Pancreas (tissue), 10 donors: ENCODE measurements at regions not wholly inside any gene's neighbourhood (a gene's known extent, or its start where the extent isn't known, plus 50 kb on each side); places are given as distances from the start of the nearest gene placed in this dataset.

Experiments used
- ATAC-seq, 4 donors: fragments of 200-7000 bp; cut with Tn5 transposase; one replicate each; pipeline versions ENCODE4 v1.8.0 to v1.9.1; 2020; ENCODE audit warnings: mild to moderate bottlenecking in 4 of 4, moderate library complexity in 4 of 4
- DNase-seq, 6 donors: peaks; one replicate each; pipeline ENCODE4 v3.0.0-alpha.2; 2020
- FAIRE-seq: peaks from 2 replicates; lab custom pipeline; 2012; peaks lifted over from hg19 to GRCh38; lab: Jason Lieb, UNC
- H3K27ac ChIP-seq, 4 donors: fragments of 200-600 bp; sonication (generic); 1 replicate in 3 of 4; 2 replicates in 1 of 4; pipeline versions ENCODE4 v1.5.0 to v1.8.0; 2020
- H3K27me3 ChIP-seq, 4 donors: fragments of 200-600 bp; one replicate each; pipeline ENCODE4 v1.8.0; 2021
- H3K36me3 ChIP-seq, 3 donors: fragments of 200-600 bp; sonication (generic) in 1 of 3; one replicate each; pipeline versions ENCODE4 v1.5.0 to v1.8.0; 2020 to 2021
- H3K4me1 ChIP-seq, 3 donors: fragments of 200-600 bp; one replicate each; pipeline ENCODE4 v1.8.0; 2021
- H3K4me3 ChIP-seq, 4 donors: fragments of 200-600 bp; sonication (generic) in 2 of 4; one replicate each; pipeline versions ENCODE4 v1.5.0 to v1.8.0; 2020 to 2021
- H3K9me3 ChIP-seq, 4 donors: fragments of 200-600 bp; one replicate each; pipeline ENCODE4 v1.8.0; 2021
- whole genome bisulfite sequencing, 2 donors: extraction: QIAGEN DNeasy Blood & Tissue Kit; methylation state at CpG; one replicate each; pipeline ENCODE4 v1.1.7; 2013; 5-methylcytosine and 5-hydroxymethylcytosine counted together
- intact Hi-C, 3 donors: fragments of 100-400 bp; cut with DNase I; formaldehyde crosslinking; loops; one replicate each; pipeline versions ENCODE4 v1.11.1 to v1.14.2; 2022
- TF ChIP-seq, protein P1 (sequence below), 4 donors: fragments of 200-600 bp; sonication (generic) in 3 of 4; IDR thresholded peaks; one replicate each; pipeline versions ENCODE4 v1.5.0 to v1.8.0; 2021; ENCODE audit warnings: antibody characterized with exemption in 4 of 4
- donor health status: healthy with polysubstance abuse.
- donor health status: DM: no; HTN: no; CAD: no; lungs with moderate emphysema.
- donor health status: DM: no; HTN: no; CAD: no.
- donor health status: control.
- donor health status: control.
- donor health status: Bipolar disorder and iron deficiency.
- donor health status: DM: yes; HTN: yes; CAD: no.
- donor health status: DM: no; HTN: no; CAD: no.
- donor health status: DM: no; HTN: no; CAD: no.
- donor health status: DM: yes; HTN: yes; CAD: no.

DNA sequence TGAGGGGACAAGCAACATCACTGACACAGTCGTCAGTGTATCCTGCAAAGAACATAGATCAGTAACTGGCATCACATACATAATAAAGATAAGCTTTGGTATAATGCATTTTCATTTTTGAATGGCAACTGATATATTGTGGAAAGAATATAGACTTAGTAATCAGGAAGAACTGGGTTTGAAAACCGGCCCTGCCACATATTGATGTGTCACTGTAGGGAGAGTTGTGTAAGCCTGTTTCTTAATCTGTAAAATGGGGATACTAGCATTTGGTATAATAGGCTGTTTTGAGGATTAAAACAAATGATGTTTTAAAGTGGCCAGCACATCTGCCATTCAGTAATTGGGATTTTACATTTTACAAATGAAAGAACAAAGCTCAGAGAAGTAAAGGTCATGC lies 277.8 kb upstream of the CNTNAP5 start:
- TF ChIP-seq, protein P1, sequence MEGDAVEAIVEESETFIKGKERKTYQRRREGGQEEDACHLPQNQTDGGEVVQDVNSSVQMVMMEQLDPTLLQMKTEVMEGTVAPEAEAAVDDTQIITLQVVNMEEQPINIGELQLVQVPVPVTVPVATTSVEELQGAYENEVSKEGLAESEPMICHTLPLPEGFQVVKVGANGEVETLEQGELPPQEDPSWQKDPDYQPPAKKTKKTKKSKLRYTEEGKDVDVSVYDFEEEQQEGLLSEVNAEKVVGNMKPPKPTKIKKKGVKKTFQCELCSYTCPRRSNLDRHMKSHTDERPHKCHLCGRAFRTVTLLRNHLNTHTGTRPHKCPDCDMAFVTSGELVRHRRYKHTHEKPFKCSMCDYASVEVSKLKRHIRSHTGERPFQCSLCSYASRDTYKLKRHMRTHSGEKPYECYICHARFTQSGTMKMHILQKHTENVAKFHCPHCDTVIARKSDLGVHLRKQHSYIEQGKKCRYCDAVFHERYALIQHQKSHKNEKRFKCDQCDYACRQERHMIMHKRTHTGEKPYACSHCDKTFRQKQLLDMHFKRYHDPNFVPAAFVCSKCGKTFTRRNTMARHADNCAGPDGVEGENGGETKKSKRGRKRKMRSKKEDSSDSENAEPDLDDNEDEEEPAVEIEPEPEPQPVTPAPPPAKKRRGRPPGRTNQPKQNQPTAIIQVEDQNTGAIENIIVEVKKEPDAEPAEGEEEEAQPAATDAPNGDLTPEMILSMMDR (IDR thresholded peaks at IDR 0.05) = no peak
- H3K4me3 ChIP-seq = no peak overlapping the region
- FAIRE-seq = no peak
- H3K27ac ChIP-seq = no peak overlapping the region
- no peak for ATAC-seq
- DNase-seq = no peak
- intact Hi-C loops = no loop called here
- 41 to 59% methylated on average over 2 of the region's 2 CpGs for WGBS, 2 donors
- no peaks in the 10 kb centered on the region for H3K4me1 ChIP-seq
- H3K9me3 ChIP-seq = no peaks in the 10 kb centered on the region
- H3K27me3 ChIP-seq = no peaks in the 10 kb centered on the region
- no peaks in the 10 kb centered on the region for H3K36me3 ChIP-seq

DNA sequence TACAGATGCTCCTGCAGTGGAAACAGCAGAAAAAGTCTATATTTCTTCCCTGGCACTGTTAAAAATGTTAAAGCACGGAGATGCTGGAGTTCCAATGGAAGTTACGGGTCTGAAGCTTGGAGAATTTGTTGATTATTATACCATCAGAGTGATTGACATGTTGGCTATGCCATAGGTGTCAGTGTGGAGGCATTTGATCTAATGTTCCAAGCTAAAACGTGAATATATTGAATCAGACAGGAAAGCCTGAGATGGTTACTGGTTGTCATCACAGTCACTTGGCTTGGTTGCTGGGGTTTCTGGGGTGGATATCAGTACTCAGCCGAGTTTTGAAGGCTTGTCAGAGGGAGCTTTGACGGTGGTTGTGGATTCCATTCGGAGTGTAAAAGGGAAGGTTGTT lies 262.9 kb upstream of the CNTNAP5 start:
- FAIRE-seq = no peak
- intact Hi-C loops = no loop called here
- H3K27ac ChIP-seq = no peak overlapping the region
- no peaks in the 10 kb centered on the region for H3K4me1 ChIP-seq
- no peaks in the 10 kb centered on the region for H3K27me3 ChIP-seq
- WGBS, 2 donors = 59 to 74% methylated on average over 6 of the region's 6 CpGs
- no peak overlapping the region for H3K4me3 ChIP-seq
- no peaks in the 10 kb centered on the region for H3K36me3 ChIP-seq
- DNase-seq = no peak
- no peak for ATAC-seq
- TF ChIP-seq, protein P1 (IDR thresholded peaks at IDR 0.05) = no peak
- no peaks in the 10 kb centered on the region for H3K9me3 ChIP-seq

DNA sequence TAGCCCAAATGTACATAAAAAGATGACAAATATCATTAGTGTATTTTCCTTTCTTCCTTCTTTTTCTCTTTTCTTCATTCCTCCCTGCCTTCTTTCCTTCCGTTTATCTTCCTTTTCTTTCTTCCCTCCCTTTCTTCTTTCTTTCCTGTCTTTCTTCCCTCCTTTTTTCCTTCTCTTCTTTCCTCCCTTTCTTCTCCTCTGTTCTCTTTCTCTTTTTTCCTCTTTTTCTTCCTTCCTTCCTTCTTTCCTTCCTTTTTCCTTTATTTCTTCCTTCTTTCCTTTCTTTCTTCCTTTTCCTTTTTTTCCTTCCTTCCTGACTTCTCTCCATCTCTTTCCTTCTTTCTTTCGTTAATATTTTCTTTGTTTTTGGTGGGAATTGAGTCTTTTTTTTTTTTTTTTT lies 256.9 kb upstream of the CNTNAP5 start:
- 44 to 67% methylated on average over 2 of the region's 2 CpGs for WGBS, 2 donors
- Histone ChIP-seq H3K4me3 (no peak overlapping the region), H3K4me1 (no peaks in the 10 kb centered on the region), H3K27ac (no peak overlapping the region), H3K36me3 (no peaks in the 10 kb centered on the region), H3K27me3 (no peaks in the 10 kb centered on the region), H3K9me3 (no peaks in the 10 kb centered on the region)
- TF ChIP-seq, protein P1 (IDR thresholded peaks at IDR 0.05) = no peak
- no peak for DNase-seq
- intact Hi-C loops = no loop called here
- FAIRE-seq = no peak
- ATAC-seq = no peak

DNA sequence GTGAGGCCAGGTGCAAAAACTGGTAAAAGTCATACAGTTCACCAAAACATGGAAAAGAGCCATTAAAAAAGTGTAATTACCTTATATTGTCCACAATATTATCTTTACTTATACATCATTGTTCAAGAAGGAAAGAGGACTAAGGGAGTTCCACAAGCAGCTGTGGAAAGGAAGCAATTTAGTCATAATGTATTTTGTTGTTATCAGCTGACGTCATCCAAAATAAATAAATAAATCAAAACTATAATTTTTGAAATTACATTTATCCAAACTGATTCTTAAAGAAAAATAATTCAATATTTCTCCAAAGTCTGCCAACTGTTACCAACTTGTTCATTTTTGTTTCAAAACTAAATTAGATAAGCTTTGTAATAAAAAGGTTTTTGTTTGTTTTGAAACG lies 256.1 kb upstream of the CNTNAP5 start:
- intact Hi-C loops = no loop called here
- Histone ChIP-seq H3K4me3 (no peak overlapping the region), H3K27ac (no peak overlapping the region), H3K4me1 (no peaks in the 10 kb centered on the region), H3K36me3 (no peaks in the 10 kb centered on the region), H3K27me3 (no peaks in the 10 kb centered on the region), H3K9me3 (no peaks in the 10 kb centered on the region)
- 17 to 31% methylated on average over 2 of the region's 2 CpGs for WGBS, 2 donors
- DNase-seq (no peak), ATAC-seq (no peak), FAIRE-seq (no peak)
- TF ChIP-seq, protein P1 (IDR thresholded peaks at IDR 0.05) = no peak

GRCh38 chr2:123770996-123771720 lies 253.9 kb upstream of the CNTNAP5 start:
- intact Hi-C loops = no loop called here
- FAIRE-seq (no peak), ATAC-seq (no peak), DNase-seq (no peak)
- H3K27ac ChIP-seq = no peak overlapping the region
- TF ChIP-seq, protein P1 (IDR thresholded peaks at IDR 0.05) = no peak
- H3K9me3 ChIP-seq = no peaks in the 10 kb centered on the region
- H3K27me3 ChIP-seq = no peaks in the 10 kb centered on the region
- no peaks in the 10 kb centered on the region for H3K36me3 ChIP-seq
- 50 to 54% methylated on average over 1 of the region's 1 CpG for WGBS, 2 donors
- no peaks in the 10 kb centered on the region for H3K4me1 ChIP-seq
- no peak overlapping the region for H3K4me3 ChIP-seq
